ENCODE measurements at regions not wholly inside any gene's neighbourhood (a gene's known extent, or its start where the extent isn't known, plus 50 kb on each side); places are given as distances from the start of the nearest gene placed in this dataset.
"Not testable (repeated sequence)": the region's sequence is repeated elsewhere in the genome, so short reads cannot be mapped to it uniquely, and the experiment has no call there.

DNA sequence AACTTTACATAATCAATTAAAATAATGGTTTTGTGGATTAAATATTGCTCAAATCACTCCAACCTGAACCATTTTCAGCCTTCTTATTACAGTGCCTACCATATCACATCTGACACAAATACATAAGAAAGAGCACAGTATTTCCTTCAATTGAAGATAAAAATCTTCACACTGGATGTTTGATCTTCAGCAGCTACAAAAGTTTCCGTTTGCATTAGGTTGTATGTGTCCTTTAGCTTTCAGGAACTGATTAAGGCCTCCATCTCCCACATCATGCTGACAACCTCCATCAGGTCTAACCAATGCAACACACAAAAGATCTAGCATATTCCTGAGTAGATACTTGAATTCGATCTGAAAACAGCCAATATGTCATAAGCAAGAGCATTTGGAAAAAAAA, 195.1 kb upstream of the NR5A2 start:
- Histone ChIP-seq H3K27me3 (replicated peaks; ENCODE audit: control insufficient read depth, insufficient read depth, low read length) (no peaks in the 10 kb centered on the region), H3K36me3 (ENCODE audit: control insufficient read depth, insufficient read depth, low read length) (no peaks in the 10 kb centered on the region), H3K4me3 (replicated peaks; ENCODE audit: low read depth, low read length) (no peak overlapping the region)
- TF ChIP-seq, protein P1, sequence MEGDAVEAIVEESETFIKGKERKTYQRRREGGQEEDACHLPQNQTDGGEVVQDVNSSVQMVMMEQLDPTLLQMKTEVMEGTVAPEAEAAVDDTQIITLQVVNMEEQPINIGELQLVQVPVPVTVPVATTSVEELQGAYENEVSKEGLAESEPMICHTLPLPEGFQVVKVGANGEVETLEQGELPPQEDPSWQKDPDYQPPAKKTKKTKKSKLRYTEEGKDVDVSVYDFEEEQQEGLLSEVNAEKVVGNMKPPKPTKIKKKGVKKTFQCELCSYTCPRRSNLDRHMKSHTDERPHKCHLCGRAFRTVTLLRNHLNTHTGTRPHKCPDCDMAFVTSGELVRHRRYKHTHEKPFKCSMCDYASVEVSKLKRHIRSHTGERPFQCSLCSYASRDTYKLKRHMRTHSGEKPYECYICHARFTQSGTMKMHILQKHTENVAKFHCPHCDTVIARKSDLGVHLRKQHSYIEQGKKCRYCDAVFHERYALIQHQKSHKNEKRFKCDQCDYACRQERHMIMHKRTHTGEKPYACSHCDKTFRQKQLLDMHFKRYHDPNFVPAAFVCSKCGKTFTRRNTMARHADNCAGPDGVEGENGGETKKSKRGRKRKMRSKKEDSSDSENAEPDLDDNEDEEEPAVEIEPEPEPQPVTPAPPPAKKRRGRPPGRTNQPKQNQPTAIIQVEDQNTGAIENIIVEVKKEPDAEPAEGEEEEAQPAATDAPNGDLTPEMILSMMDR (IDR thresholded peaks at IDR 0.05; ENCODE audit: insufficient read depth, low read length, poor library complexity, severe bottlenecking) = no peak
- DNase-seq (ENCODE audit: extremely low read depth, insufficient read length) = no peak

DNA sequence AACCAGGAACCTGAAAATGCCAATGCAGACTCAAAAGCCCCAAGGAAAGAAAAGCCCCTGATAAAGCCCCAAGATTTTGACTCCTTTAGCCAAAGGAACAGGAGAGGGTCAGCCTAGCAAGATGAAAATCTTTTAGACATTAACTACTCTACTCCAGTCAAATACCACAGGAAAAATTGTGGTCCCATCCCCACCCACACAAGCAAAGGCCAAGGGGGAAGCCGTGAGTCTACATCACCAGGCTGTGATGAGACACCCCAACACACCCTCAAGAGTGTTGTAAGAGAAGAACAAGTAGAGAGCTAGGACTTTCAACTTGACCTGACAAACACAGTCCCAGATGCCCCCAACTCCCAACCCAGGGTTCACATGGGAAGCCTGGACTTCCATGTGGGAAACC, 192.8 kb upstream of the NR5A2 start:
- no peak for DNase-seq (ENCODE audit: extremely low read depth, insufficient read length)
- Histone ChIP-seq H3K27me3 (replicated peaks; ENCODE audit: control insufficient read depth, insufficient read depth, low read length) (no peaks in the 10 kb centered on the region), H3K4me3 (replicated peaks; ENCODE audit: low read depth, low read length) (no peak overlapping the region), H3K36me3 (ENCODE audit: control insufficient read depth, insufficient read depth, low read length) (no peaks in the 10 kb centered on the region)
- TF ChIP-seq, protein P1 (IDR thresholded peaks at IDR 0.05; ENCODE audit: insufficient read depth, low read length, poor library complexity, severe bottlenecking) = no peak

DNA sequence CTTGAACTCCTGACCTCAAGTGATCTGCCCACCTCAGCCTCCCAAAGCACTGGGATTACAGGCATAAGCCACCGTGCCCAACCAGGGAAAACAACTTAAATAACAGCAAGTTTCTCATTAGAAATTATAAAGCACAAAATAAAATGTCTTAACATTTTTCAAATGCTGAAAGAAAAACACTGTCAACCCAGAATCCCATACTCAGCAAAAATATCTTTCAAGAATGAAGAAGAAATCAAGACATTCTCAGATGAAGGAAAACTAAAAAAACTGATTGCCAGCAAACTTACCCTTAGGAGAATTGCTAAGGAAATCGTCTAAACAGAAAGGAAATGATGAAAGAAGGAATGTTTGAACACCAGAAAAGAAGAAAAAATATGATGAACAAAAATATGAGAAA, 191.1 kb upstream of the NR5A2 start:
- Histone ChIP-seq H3K27me3 (replicated peaks; ENCODE audit: control insufficient read depth, insufficient read depth, low read length) (no peaks in the 10 kb centered on the region), H3K4me3 (replicated peaks; ENCODE audit: low read depth, low read length) (no peak overlapping the region)
- TF ChIP-seq, protein P1 (IDR thresholded peaks at IDR 0.05; ENCODE audit: insufficient read depth, low read length, poor library complexity, severe bottlenecking) = no peak

DNA sequence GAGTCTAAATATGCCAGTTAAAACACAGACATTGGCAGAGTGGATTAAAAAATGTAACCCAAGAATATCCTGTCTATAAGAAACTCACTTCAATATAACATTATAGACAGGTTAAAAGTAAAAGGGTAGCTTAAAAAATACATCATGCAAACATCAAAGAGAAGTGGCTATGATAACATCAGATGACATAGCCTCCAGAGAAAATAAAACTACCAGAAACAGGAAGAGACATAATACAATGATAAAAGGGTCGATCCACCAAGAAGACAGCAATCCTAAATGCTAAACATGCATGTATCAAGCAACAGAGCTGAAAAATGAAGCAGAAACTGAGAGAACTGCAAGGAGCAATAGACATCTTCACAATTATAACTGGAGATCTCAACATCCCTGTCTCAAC, 190.2 kb upstream of the NR5A2 start:
- Histone ChIP-seq H3K27me3 (replicated peaks; ENCODE audit: control insufficient read depth, insufficient read depth, low read length) (no peaks in the 10 kb centered on the region), H3K36me3 (ENCODE audit: control insufficient read depth, insufficient read depth, low read length) (no peaks in the 10 kb centered on the region), H3K4me3 (replicated peaks; ENCODE audit: low read depth, low read length) (no peak overlapping the region)
- no peak for DNase-seq (ENCODE audit: extremely low read depth, insufficient read length)
- TF ChIP-seq, protein P1 (IDR thresholded peaks at IDR 0.05; ENCODE audit: insufficient read depth, low read length, poor library complexity, severe bottlenecking) = no peak

More for the DNA sequence above, 191.1 kb upstream of the NR5A2 start:
- H3K36me3 ChIP-seq (ENCODE audit: control insufficient read depth, insufficient read depth, low read length) = no peaks in the 10 kb centered on the region
- DNase-seq (ENCODE audit: extremely low read depth, insufficient read length) = no peak

DNA sequence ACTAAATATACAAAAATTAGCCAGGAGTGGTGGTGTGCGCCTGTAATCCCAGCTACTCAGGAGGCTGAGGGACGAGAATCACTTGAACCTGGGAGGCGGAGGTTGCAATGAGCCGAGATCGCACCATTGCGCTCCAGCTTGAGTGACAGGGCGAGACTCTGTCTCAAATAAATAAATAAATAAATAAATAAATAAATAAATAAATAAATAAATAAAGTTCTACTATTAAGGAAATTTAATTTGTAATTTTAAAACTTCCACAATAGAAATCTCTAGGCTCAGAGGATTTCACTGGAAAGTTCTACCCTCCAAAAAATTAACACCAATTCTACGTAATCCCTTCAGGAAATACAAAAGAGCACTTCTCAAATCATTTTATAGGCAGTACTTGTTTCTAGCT, 187.9 kb upstream of the NR5A2 start:
- not testable (repeated sequence) for DNase-seq (ENCODE audit: extremely low read depth, insufficient read length); H3K4me3 ChIP-seq (replicated peaks; ENCODE audit: low read depth, low read length); H3K27me3 ChIP-seq (replicated peaks; ENCODE audit: control insufficient read depth, insufficient read depth, low read length); H3K36me3 ChIP-seq (ENCODE audit: control insufficient read depth, insufficient read depth, low read length)

DNA sequence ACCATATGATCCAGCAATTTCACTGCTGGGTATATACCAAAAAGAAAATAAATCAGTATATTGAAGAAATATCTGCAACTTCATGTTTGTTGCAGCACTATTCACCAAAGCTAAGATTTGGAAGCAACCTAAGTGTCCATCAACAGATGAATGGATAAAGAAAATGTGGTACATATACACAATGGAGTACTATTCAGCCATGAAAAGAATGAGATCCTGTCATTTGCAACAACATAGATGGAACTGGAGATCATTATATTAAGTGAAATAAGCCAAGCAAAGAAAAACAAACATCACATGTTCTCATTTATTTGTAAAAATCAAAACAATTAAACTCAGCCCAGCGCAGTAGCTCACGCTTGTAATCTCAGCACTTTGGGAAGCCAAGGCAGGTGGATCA, 184.4 kb upstream of the NR5A2 start:
- H3K36me3 ChIP-seq (ENCODE audit: control insufficient read depth, insufficient read depth, low read length); H3K4me3 ChIP-seq (replicated peaks; ENCODE audit: low read depth, low read length); DNase-seq (ENCODE audit: extremely low read depth, insufficient read length); H3K27me3 ChIP-seq (replicated peaks; ENCODE audit: control insufficient read depth, insufficient read depth, low read length): not testable (repeated sequence)

DNA sequence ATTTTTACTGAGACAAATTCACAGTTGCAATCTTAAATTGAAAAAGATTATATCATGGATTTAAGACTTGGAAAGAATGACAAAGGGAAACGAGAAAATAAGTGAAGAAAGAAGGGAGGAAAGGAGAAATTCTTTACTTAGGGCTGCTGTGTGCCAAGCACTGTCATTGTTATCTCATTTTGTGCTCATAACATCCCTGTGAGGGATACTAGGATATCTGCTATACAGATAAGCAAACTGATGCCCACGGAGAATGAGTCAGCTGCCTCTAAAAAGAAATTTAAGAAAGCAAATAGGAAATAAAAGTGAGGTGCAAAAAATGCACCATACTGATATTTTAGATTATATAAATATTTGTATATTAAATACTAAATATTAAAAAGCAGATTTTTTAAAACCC, 183.6 kb upstream of the NR5A2 start:
- no peak for DNase-seq (ENCODE audit: extremely low read depth, insufficient read length)
- Histone ChIP-seq H3K27me3 (replicated peaks; ENCODE audit: control insufficient read depth, insufficient read depth, low read length) (no peaks in the 10 kb centered on the region; the same call in 1 of the 2 replicates), H3K36me3 (ENCODE audit: control insufficient read depth, insufficient read depth, low read length) (no peaks in the 10 kb centered on the region), H3K4me3 (replicated peaks; ENCODE audit: low read depth, low read length) (no peak overlapping the region)
- TF ChIP-seq, protein P1 (IDR thresholded peaks at IDR 0.05; ENCODE audit: insufficient read depth, low read length, poor library complexity, severe bottlenecking) = no peak

Data from GM06990 (cell line).